Right ventricle myocardium inferior (tissue), 1 donor: ENCODE measurements at regions not wholly inside any gene's neighbourhood (a gene's known extent, or its start where the extent isn't known, plus 50 kb on each side); places are given as distances from the start of the nearest gene placed in this dataset.

Experiments used
- ATAC-seq: fragments of 200-7000 bp; cut with Tn5 transposase; one replicate; pipeline ENCODE4 v1.9.1; 2020; ENCODE audit warnings: mild to moderate bottlenecking, moderate library complexity
- DNase-seq: peaks from one replicate; pipeline ENCODE4 v3.0.0; 2021; ENCODE audit errors: missing footprints
- intact Hi-C: fragments of 100-400 bp; cut with DNase I; formaldehyde crosslinking; loops from one replicate; pipeline ENCODE4 v1.11.0; 2022
- donor health status: DM: no; HTN: yes; CAD: no; lungs with severe emphysema.

- DNase-seq (no peak), ATAC-seq (peak; percentile 83)
- intact Hi-C loops = no loop called here
Observed at GRCh38 chr14:34258318-34258717, 203.7 kb downstream of the SPTSSA start.

- ATAC-seq (no peak), DNase-seq (no peak)
- intact Hi-C loops = no loop called here
Observed at GRCh38 chr14:34257505-34257904, 204.5 kb downstream of the SPTSSA start.

- intact Hi-C loops = no loop called here
- DNase-seq (no peak), ATAC-seq (no peak)
Observed at GRCh38 chr14:34256223-34256622, 205.8 kb downstream of the SPTSSA start.

DNA sequence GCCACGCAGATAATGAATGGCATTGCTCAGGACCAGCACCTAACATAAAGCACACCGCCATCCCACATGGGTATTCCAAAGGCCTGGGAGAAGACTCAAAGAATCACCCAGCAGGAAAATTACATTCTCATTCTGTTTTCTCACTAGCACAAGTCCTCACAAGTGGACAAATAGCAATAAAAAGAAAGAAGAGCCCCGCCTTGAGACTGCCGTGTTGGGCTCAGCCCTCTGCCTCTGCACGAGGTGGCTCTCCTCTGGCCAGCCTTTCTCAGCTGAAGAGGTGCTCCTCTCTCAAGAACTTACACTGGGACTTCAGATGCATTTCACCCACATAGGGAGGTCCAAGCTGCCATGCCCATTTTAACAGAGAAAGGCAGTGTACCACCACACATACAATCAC lies 207.5 kb downstream of the SPTSSA start:
- intact Hi-C loops = no loop called here
- no peak for ATAC-seq

GRCh38 chr14:34254031-34254430 lies 208.0 kb downstream of the SPTSSA start:
- ATAC-seq (no peak), DNase-seq (no peak)
- intact Hi-C loops = no loop called here

More for the DNA sequence above, 207.5 kb downstream of the SPTSSA start:
- DNase-seq = no peak

GRCh38 chr14:34252227-34252626 lies 209.8 kb downstream of the SPTSSA start:
- intact Hi-C loops = no loop called here
- ATAC-seq (no peak), DNase-seq (no peak)

- ATAC-seq = no peak
- intact Hi-C loops = no loop called here
- no peak for DNase-seq
Observed at GRCh38 chr14:34251662-34252061, 210.4 kb downstream of the SPTSSA start.

GRCh38 chr14:34250959-34251358 lies 211.1 kb downstream of the SPTSSA start:
- intact Hi-C loops = no loop called here
- DNase-seq = no peak
- ATAC-seq = peak; percentile 84

- ATAC-seq = no peak
- DNase-seq = no peak
- intact Hi-C loops = no loop called here
Observed at GRCh38 chr14:34247605-34248004, 214.4 kb downstream of the SPTSSA start.

DNA sequence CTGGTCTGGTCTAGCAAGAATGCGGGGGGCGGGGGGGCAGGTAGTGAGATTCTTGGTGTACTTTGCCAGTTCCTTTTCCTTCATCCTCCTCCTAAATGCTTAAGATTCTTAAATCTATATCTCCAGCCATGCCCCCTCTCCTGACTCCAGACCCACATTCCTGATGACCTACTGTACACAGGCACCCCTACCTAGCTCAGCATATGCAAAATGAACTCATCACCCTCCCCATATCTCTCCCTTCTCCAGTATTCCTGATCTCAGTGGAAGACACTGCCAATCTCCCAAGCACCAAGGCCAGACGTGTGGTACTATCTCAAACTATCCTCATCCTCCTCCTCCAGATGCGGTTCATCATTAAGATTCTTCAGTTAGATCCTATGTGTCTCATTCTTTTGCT lies 215.8 kb downstream of the SPTSSA start:
- no peak for ATAC-seq
- intact Hi-C loops = no loop called here
- no peak for DNase-seq

- no peak for ATAC-seq
- no peak for DNase-seq
- intact Hi-C loops = no loop called here
Observed at GRCh38 chr14:34243401-34243800, 218.6 kb downstream of the SPTSSA start.

DNA sequence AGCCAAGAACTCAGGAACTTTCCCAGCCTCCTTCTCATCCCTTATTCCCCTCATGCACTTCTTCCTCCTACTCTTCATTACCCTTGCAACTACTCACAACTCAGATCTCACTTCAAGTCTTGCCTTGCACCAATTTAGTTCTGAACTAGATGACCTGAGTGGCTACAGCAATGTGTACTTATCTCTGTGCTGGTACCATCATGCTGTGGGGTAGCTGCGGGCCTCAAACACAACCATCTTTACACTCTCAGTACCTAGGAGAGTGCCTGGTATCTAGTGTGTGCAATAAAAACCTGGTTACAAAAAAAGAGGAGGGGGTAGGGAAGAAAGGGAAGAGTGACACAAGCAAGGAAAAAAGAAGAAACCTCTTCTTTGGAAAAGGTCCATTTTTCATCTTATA lies 219.0 kb downstream of the SPTSSA start:
- DNase-seq (no peak), ATAC-seq (no peak)
- intact Hi-C loops = no loop called here

GRCh38 chr14:34241185-34241711 lies 220.8 kb downstream of the SPTSSA start:
- no peak for ATAC-seq
- intact Hi-C loops = no loop called here

GRCh38 chr14:34238610-34239009 lies 223.4 kb downstream of the SPTSSA start:
- no peak for ATAC-seq
- intact Hi-C loops = no loop called here
- DNase-seq = no peak

More at GRCh38 chr14:34241185-34241711, 220.8 kb downstream of the SPTSSA start:
- no peak for DNase-seq

- intact Hi-C loops = no loop called here
- no peak for DNase-seq
- ATAC-seq = no peak
Observed at GRCh38 chr14:34237677-34238076, 224.4 kb downstream of the SPTSSA start.

GRCh38 chr14:34237081-34237480 lies 225.0 kb downstream of the SPTSSA start:
- DNase-seq (no peak), ATAC-seq (no peak)
- intact Hi-C loops = no loop called here

DNA sequence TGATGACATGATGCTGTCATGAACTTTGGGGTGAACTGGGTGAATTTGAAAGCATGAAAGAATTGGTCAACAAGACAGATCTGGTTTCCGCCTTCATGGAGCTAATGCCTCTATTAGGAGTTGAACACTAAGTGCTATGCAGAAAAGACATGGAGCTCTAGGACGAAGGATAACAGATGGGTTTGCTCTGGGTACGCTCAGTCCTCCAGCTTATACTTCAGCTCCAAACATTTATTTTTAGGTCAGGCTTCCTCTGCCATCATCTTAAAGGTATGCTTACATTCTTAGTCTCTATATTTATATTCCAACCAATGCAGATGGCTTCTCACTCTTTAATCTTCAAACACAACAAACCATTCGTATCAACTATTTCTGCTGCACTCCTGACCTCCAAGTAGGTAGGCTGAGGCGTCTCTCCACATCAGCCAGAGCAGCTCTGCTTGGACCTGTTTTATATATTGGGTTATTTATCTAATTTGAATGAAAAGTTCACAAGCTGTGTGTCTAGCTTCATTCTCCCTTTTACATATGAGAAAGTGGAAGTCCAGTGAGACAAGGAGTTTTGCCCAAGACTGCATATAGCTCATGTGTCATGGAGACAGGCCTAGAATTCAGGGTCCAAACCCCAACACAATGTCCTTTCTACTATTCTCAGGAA lies 226.3 kb downstream of the SPTSSA start:
- ATAC-seq (peak; percentile 70), DNase-seq (no peak)
- intact Hi-C loops = no loop called here

- intact Hi-C loops = loop anchor here (5.0 kb wide), 2 partner anchors 107 to 282 kb away; partner anchors contain the start of gene EGLN3
- peak; percentile 90 for ATAC-seq
- peak; percentile 69 for DNase-seq
Observed at GRCh38 chr14:34234258-34234657, 227.8 kb downstream of the SPTSSA start.

- intact Hi-C loops = loop anchor here (5.0 kb wide), 2 partner anchors 106 to 281 kb away; partner anchors contain the start of gene EGLN3
- ATAC-seq (no peak), DNase-seq (no peak)
Observed at GRCh38 chr14:34233619-34234018, 228.4 kb downstream of the SPTSSA start.

DNA sequence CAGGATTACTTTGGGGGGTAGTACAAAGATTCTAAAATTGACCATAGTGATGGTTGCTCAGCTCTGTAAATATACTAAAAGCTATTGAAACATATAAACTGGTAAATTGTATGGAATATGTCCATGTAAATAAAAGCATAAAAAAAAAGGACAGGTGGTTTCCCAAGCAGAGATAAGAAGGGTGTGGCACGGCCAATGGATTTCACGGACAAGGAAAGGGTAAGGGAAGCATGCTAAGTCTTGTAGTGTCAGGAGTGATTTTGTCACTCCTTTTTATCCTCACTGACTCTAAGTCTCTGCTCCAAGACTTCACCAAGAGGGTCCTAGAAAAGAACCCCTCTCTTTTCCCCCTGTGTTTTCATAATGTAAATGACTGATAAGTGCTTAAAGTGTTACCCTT lies 229.2 kb downstream of the SPTSSA start:
- ATAC-seq = no peak
- no peak for DNase-seq
- intact Hi-C loops = loop anchor here (5.0 kb wide), 2 partner anchors 105 to 280 kb away; partner anchors contain the start of gene EGLN3

DNA sequence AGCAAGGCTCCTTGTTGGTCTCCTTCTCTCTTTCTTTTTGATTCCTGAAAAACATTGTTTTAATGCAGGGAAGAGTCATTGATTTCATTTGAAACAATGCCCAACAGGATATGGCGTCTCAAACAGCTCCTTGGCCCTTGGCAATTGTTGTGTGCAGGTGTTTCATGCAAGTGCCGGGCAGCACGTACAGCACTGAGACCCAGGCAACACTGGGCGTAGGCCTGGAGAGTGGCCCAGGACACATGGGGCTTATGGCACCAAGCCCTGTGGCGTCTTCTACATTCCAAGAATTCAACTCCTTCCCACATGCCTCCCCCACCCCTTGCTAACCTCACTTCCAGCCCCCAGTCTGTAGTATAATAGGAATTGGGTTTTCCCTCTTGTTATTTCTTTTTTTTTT lies 230.4 kb downstream of the SPTSSA start:
- intact Hi-C loops = loop anchor here (5.0 kb wide), 2 partner anchors 104 to 279 kb away; partner anchors contain the start of gene EGLN3
- ATAC-seq = no peak

More for the DNA sequence above, 230.4 kb downstream of the SPTSSA start:
- DNase-seq = no peak
